Sigmoid colon (tissue), 3 donors: ENCODE measurements at regions not wholly inside any gene's neighbourhood (a gene's known extent, or its start where the extent isn't known, plus 50 kb on each side); places are given as distances from the start of the nearest gene placed in this dataset.

ENCODE experiments used
- POLR2A ChIP-seq, 2 donors: fragments of 450-650 bp; IDR thresholded peaks; one replicate each; pipeline ENCODE4 v1.6.1; 2016; ENCODE audit warnings: antibody characterized with exemption in 2 of 2, mild to moderate bottlenecking in 2 of 2, moderate library complexity in 2 of 2
- TF ChIP-seq, protein P1 (sequence below), 4 experiments: fragments of 450-650 bp in 3 of 4; fragments of 200-600 bp in 1 of 4; IDR thresholded peaks; one replicate each; pipeline ENCODE4 v1.5.1; 2016 to 2019; ENCODE audit warnings: antibody characterized with exemption in 4 of 4, mild to moderate bottlenecking in 3 of 4, moderate library complexity in 2 of 4

DNA sequence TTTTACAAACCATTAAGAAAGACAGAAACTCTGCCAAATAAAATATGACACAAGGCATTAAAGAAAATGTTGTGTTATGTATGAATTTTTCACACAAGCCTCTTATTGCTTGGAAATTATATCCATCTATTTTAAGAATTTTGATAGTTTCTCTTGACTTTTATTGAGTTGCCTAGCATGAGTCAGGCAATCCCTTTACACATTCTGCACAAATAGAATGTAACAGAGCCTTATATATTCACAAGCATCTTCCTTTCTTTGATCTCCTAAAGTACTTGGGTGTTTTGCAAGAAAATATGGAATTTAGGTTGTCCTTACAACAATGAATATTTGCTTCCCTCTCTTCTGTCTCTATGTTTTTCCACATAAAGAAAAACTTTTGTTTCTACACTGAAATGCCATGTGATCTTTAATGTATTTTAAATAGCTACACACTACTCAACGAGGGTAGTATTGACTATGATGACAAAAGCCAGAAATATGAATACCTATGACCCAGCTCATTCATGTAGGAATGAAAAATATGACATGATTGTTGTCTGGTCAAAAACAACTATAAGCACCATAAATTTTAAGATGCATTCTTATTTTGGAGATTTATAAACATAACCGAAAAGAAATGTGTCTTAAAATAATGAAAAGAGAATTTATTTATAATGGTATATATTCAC is 398.8 kb downstream of the GUCY1A2 start:
- TF ChIP-seq, protein P1, sequence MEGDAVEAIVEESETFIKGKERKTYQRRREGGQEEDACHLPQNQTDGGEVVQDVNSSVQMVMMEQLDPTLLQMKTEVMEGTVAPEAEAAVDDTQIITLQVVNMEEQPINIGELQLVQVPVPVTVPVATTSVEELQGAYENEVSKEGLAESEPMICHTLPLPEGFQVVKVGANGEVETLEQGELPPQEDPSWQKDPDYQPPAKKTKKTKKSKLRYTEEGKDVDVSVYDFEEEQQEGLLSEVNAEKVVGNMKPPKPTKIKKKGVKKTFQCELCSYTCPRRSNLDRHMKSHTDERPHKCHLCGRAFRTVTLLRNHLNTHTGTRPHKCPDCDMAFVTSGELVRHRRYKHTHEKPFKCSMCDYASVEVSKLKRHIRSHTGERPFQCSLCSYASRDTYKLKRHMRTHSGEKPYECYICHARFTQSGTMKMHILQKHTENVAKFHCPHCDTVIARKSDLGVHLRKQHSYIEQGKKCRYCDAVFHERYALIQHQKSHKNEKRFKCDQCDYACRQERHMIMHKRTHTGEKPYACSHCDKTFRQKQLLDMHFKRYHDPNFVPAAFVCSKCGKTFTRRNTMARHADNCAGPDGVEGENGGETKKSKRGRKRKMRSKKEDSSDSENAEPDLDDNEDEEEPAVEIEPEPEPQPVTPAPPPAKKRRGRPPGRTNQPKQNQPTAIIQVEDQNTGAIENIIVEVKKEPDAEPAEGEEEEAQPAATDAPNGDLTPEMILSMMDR (IDR thresholded peaks at IDR 0.05): no peak
- no peak for TF ChIP-seq POLR2A (IDR thresholded peaks at IDR 0.05)
